ENCODE measurements at regions not wholly inside any gene's neighbourhood (a gene's known extent, or its start where the extent isn't known, plus 50 kb on each side); places are given as distances from the start of the nearest gene placed in this dataset.

- no peak for TF ChIP-seq POLR2A (IDR thresholded peaks at IDR 0.05)
- TF ChIP-seq CTCF (IDR thresholded peaks at IDR 0.05), result no peak
Measured at GRCh38 chr2:118714118-118714517, 133.3 kb downstream of the EN1 start.

Measured in adrenal gland (tissue), 5 donors.